ENCODE measurements at regions not wholly inside any gene's neighbourhood (a gene's known extent, or its start where the extent isn't known, plus 50 kb on each side); places are given as distances from the start of the nearest gene placed in this dataset.

GRCh38 chr1:173388352-173388751, 88.8 kb upstream of the PRDX6 start:
- no peak for TF ChIP-seq RFX5 (IDR thresholded peaks at IDR 0.05; ENCODE audit: low read depth, low read length)
- no peak for TF ChIP-seq RAD21 (IDR thresholded peaks at IDR 0.05; ENCODE audit: low read length)
- TF ChIP-seq CTCF (conservative IDR thresholded peaks at IDR 0.05; ENCODE audit: low read depth, low read length): no peak
- no peak for TF ChIP-seq POLR2A (IDR thresholded peaks at IDR 0.05; ENCODE audit: low read depth, low read length)
- no peak for TF ChIP-seq RCOR1 (IDR thresholded peaks at IDR 0.05; ENCODE audit: insufficient replicate concordance, low read length)
- TF ChIP-seq CEBPB (IDR thresholded peaks at IDR 0.05; ENCODE audit: low read depth, low read length): peak; percentile 77
- no peak for TF ChIP-seq BHLHE40 (IDR thresholded peaks at IDR 0.05; ENCODE audit: low read depth, low read length)
- TF ChIP-seq MXI1 (IDR thresholded peaks at IDR 0.05; ENCODE audit: borderline replicate concordance, low read depth, low read length): no peak
- no peak for TF ChIP-seq SMC3 (IDR thresholded peaks at IDR 0.05; ENCODE audit: low read depth, low read length)
- TF ChIP-seq, protein P1, sequence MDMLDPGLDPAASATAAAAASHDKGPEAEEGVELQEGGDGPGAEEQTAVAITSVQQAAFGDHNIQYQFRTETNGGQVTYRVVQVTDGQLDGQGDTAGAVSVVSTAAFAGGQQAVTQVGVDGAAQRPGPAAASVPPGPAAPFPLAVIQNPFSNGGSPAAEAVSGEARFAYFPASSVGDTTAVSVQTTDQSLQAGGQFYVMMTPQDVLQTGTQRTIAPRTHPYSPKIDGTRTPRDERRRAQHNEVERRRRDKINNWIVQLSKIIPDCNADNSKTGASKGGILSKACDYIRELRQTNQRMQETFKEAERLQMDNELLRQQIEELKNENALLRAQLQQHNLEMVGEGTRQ (IDR thresholded peaks at IDR 0.05; ENCODE audit: low read depth, low read length): no peak
- TF ChIP-seq MAFK (IDR thresholded peaks at IDR 0.05; ENCODE audit: low read depth, low read length): no peak
- TF ChIP-seq, protein P2, sequence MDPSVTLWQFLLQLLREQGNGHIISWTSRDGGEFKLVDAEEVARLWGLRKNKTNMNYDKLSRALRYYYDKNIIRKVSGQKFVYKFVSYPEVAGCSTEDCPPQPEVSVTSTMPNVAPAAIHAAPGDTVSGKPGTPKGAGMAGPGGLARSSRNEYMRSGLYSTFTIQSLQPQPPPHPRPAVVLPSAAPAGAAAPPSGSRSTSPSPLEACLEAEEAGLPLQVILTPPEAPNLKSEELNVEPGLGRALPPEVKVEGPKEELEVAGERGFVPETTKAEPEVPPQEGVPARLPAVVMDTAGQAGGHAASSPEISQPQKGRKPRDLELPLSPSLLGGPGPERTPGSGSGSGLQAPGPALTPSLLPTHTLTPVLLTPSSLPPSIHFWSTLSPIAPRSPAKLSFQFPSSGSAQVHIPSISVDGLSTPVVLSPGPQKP (IDR thresholded peaks at IDR 0.05; ENCODE audit: borderline replicate concordance, low read depth, low read length): no peak
- TF ChIP-seq FOS (IDR thresholded peaks at IDR 0.05; ENCODE audit: low read depth, low read length): no peak

Data from IMR-90 (cell line).